Transverse colon (tissue), 4 donors: ENCODE measurements at regions not wholly inside any gene's neighbourhood (a gene's known extent, or its start where the extent isn't known, plus 50 kb on each side); places are given as distances from the start of the nearest gene placed in this dataset.
"Not testable (repeated sequence)": the region's sequence is repeated elsewhere in the genome, so short reads cannot be mapped to it uniquely, and the experiment has no call there.

Experiments
- EP300 ChIP-seq: sonication (generic); formaldehyde crosslinking; IDR thresholded peaks from one replicate; pipeline ENCODE4 v1.6.1; 2017; ENCODE audit warnings: antibody characterized with exemption, low read depth
- POLR2A ChIP-seq: fragments of 450-650 bp; IDR thresholded peaks from one replicate; pipeline ENCODE4 v1.6.1; 2016; ENCODE audit warnings: antibody characterized with exemption, mild to moderate bottlenecking, moderate library complexity
- POLR2AphosphoS5 ChIP-seq, 3 donors: sonication (generic); formaldehyde crosslinking; IDR thresholded peaks; one replicate each; pipeline ENCODE4 v1.6.1; 2016; ENCODE audit warnings: antibody characterized with exemption in 3 of 3
- TF ChIP-seq, protein P1 (sequence below), 5 experiments: fragments of 200-600 bp in 3 of 5; fragments of 450-650 bp in 2 of 5; sonication (generic) in 3 of 5; IDR thresholded peaks; 1 replicate in 2 of 5; 2 replicates in 3 of 5; pipeline ENCODE4 v1.5.1; 2016 to 2017; ENCODE audit warnings: antibody characterized with exemption in 5 of 5, inconsistent platforms in 3 of 5, mild to moderate bottlenecking in 2 of 5, moderate library complexity in 1 of 5

DNA sequence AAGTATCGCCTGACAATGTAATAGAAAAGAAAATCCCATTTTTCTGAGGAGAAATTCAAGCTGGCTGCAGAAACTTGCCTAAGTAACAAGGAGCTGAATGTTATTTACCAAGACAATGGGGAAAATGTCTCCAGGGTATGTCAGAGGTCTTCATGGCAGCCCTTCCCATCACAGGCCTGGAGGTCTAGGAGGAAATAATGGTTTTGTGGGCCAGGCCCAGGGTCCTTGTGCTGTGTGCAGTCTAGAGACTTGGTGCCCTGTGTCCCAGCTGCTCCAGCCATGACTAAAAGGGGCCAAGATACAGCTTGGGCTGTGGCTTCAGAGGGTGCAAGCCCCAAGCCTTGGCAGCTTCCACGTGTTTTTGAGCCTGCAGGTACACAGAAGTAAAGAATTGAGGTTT lies 120.5 kb upstream of the PKP2 start:
- TF ChIP-seq, protein P1, sequence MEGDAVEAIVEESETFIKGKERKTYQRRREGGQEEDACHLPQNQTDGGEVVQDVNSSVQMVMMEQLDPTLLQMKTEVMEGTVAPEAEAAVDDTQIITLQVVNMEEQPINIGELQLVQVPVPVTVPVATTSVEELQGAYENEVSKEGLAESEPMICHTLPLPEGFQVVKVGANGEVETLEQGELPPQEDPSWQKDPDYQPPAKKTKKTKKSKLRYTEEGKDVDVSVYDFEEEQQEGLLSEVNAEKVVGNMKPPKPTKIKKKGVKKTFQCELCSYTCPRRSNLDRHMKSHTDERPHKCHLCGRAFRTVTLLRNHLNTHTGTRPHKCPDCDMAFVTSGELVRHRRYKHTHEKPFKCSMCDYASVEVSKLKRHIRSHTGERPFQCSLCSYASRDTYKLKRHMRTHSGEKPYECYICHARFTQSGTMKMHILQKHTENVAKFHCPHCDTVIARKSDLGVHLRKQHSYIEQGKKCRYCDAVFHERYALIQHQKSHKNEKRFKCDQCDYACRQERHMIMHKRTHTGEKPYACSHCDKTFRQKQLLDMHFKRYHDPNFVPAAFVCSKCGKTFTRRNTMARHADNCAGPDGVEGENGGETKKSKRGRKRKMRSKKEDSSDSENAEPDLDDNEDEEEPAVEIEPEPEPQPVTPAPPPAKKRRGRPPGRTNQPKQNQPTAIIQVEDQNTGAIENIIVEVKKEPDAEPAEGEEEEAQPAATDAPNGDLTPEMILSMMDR (IDR thresholded peaks at IDR 0.05), result not testable (repeated sequence)
- not testable (repeated sequence) for TF ChIP-seq POLR2AphosphoS5 (IDR thresholded peaks at IDR 0.05); POLR2A; EP300
